AG04450 (cell line): ENCODE measurements at regions not wholly inside any gene's neighbourhood (a gene's known extent, or its start where the extent isn't known, plus 50 kb on each side); places are given as distances from the start of the nearest gene placed in this dataset.

ENCODE experiments used
- CTCF ChIA-PET: fragments of 300-600, 350-600 bp; formaldehyde crosslinking; extraction: SDS; loops from one replicate; lab custom pipeline; 2022; ENCODE audit warnings: antibody characterized with exemption, inconsistent platforms; lab: Charles Lee
- POLR2A ChIA-PET: fragments of 350-600 bp; formaldehyde crosslinking; extraction: SDS; loops from one replicate; lab custom pipeline; 2021; ENCODE audit warnings: antibody characterized with exemption, inconsistent platforms; lab: Yijun Ruan, JAX
- DNase-seq: peaks from one replicate; pipeline ENCODE4 v3.0.0-alpha.2; 2011; ENCODE audit warnings: low read depth, low spot score
- H3K27ac ChIP-seq: one replicate; pipeline ENCODE4 v1.5.1; 2012; ENCODE audit warnings: low read depth, low read length, control low read depth
- H3K27me3 ChIP-seq: one replicate; pipeline ENCODE4 v1.6.0; 2012; ENCODE audit warnings: low read length; ENCODE audit not compliant: control insufficient read depth, insufficient read depth
- H3K4me3 ChIP-seq: 2 replicates; pipeline ENCODE4 v1.5.1; 2011; ENCODE audit warnings: mild to moderate bottlenecking, low read depth, low read length, control low read depth
- H3K9me3 ChIP-seq: 2 replicates; pipeline ENCODE4 v1.5.1; 2012; ENCODE audit warnings: low read length; ENCODE audit not compliant: control insufficient read depth, insufficient read depth
- CTCF ChIP-seq: IDR thresholded peaks from 2 replicates; pipeline ENCODE4 v1.5.1; 2011; ENCODE audit warnings: low read depth, low read length, control low read depth, inconsistent platforms

GRCh38 chr3:74479915-74480314 is 134.5 kb downstream of the CNTN3 start:
- TF ChIP-seq CTCF: no peak
- no peaks in the 10 kb centered on the region for H3K27me3 ChIP-seq
- no peak overlapping the region for H3K27ac ChIP-seq
- no peak overlapping the region for H3K4me3 ChIP-seq
- POLR2A ChIA-PET: no interaction called here
- H3K9me3 ChIP-seq: no peaks in the 10 kb centered on the region
- CTCF ChIA-PET: no interaction called here
- no peak for DNase-seq

GRCh38 chr3:74470313-74470712 is 144.1 kb downstream of the CNTN3 start:
- ChIA-PET CTCF (interaction anchor here (0.7 kb wide), 1 partner anchor 31 kb away, joined by 3 read pairs; no protein-coding TSS in a partner anchor), POLR2A (no interaction called here)
- H3K27ac ChIP-seq: no peak overlapping the region
- H3K9me3 ChIP-seq: no peaks in the 10 kb centered on the region
- no peak for TF ChIP-seq CTCF
- H3K27me3 ChIP-seq: no peaks in the 10 kb centered on the region
- H3K4me3 ChIP-seq: no peak overlapping the region
- DNase-seq: no peak

- no peak for DNase-seq
- ChIA-PET CTCF (interaction anchor here (0.7 kb wide), 1 partner anchor 31 kb away, joined by 3 read pairs; no protein-coding TSS in a partner anchor), POLR2A (no interaction called here)
- H3K4me3 ChIP-seq: no peak overlapping the region
- H3K27me3 ChIP-seq: no peaks in the 10 kb centered on the region
- TF ChIP-seq CTCF: no peak
- no peaks in the 10 kb centered on the region for H3K9me3 ChIP-seq
- no peak overlapping the region for H3K27ac ChIP-seq
These were observed 144.7 kb downstream of the CNTN3 start for GRCh38 chr3:74469713-74470112.

GRCh38 chr3:74469151-74469550 is 145.3 kb downstream of the CNTN3 start:
- POLR2A ChIA-PET: no interaction called here
- DNase-seq: no peak
- H3K27ac ChIP-seq: no peak overlapping the region
- no peaks in the 10 kb centered on the region for H3K27me3 ChIP-seq
- no peaks in the 10 kb centered on the region for H3K9me3 ChIP-seq
- no peak overlapping the region for H3K4me3 ChIP-seq
- TF ChIP-seq CTCF: no peak
- CTCF ChIA-PET: no interaction called here

GRCh38 chr3:74465715-74466410 is 148.6 kb downstream of the CNTN3 start:
- ChIA-PET POLR2A (no interaction called here), CTCF (no interaction called here)
- H3K9me3 ChIP-seq: no peaks in the 10 kb centered on the region
- H3K4me3 ChIP-seq: no peak overlapping the region
- H3K27ac ChIP-seq: peak overlapping the region; percentile 22
- TF ChIP-seq CTCF: no peak
- DNase-seq: no peak
- no peaks in the 10 kb centered on the region for H3K27me3 ChIP-seq
